HEK293 (cell line): ENCODE measurements at regions not wholly inside any gene's neighbourhood (a gene's known extent, or its start where the extent isn't known, plus 50 kb on each side); places are given as distances from the start of the nearest gene placed in this dataset.

Experiments
- CTCF ChIA-PET: fragments of 350-600 bp; formaldehyde crosslinking; extraction: SDS; loops from one replicate; lab custom pipeline; 2021; ENCODE audit warnings: antibody characterized with exemption; lab: Yijun Ruan, JAX
- POLR2A ChIA-PET: fragments of 300-600 bp; formaldehyde crosslinking; extraction: SDS; loops from one replicate; lab custom pipeline; 2020; ENCODE audit warnings: antibody characterized with exemption, inconsistent platforms; lab: Yijun Ruan, JAX
- H3K27ac ChIP-seq: fragments of 200-500 bp; sonication (Bioruptor generic); 2 replicates; pipeline ENCODE4 v1.5.1; 2014; ENCODE audit warnings: low read depth, low read length, control low read depth, inconsistent platforms; ENCODE audit errors: extremely low read depth
- H3K36me3 ChIP-seq, 2 experiments: fragments of 200-500 bp in 1 of 2; sonication (Bioruptor generic) in 1 of 2; 1 replicate in 1 of 2; 2 replicates in 1 of 2; pipeline ENCODE4 v1.5.1; 2014 to 2017; ENCODE audit warnings: inconsistent platforms in 2 of 2, low read length in 2 of 2; ENCODE audit not compliant: control insufficient read depth in 2 of 2, insufficient read depth in 1 of 2
- H3K4me1 ChIP-seq: fragments of 200-500 bp; sonication (Bioruptor generic); 2 replicates; pipeline ENCODE4 v1.5.1; 2014; ENCODE audit warnings: mild to moderate bottlenecking, low read length, inconsistent platforms; ENCODE audit not compliant: control insufficient read depth, insufficient read depth
- H3K4me3 ChIP-seq: 2 replicates; pipeline ENCODE4 v1.5.1; 2011; ENCODE audit warnings: low read depth, mild to moderate bottlenecking, control low read depth, low read length, moderate library complexity
- H3K9me3 ChIP-seq: fragments of 200-500 bp; sonication (Bioruptor generic); 2 replicates; pipeline ENCODE4 v1.5.1; 2014; ENCODE audit warnings: low read depth, low read length, inconsistent platforms; ENCODE audit not compliant: control insufficient read depth, insufficient read depth
- CTCF ChIP-seq: fragments of 450-650 bp; formaldehyde crosslinking; IDR thresholded peaks from 2 replicates; pipeline ENCODE4 v1.5.1; 2016; ENCODE audit warnings: missing biosample characterization, missing genetic modification characterization
- MZF1 ChIP-seq: fragments of 450-650 bp; formaldehyde crosslinking; IDR thresholded peaks from 2 replicates; pipeline ENCODE4 v1.5.1; 2017; ENCODE audit warnings: missing biosample characterization, missing genetic modification characterization, borderline replicate concordance
- OVOL3 ChIP-seq: fragments of 450-650 bp; formaldehyde crosslinking; IDR thresholded peaks from 2 replicates; pipeline ENCODE4 v1.5.1; 2016; ENCODE audit warnings: missing biosample characterization, missing genetic modification characterization
- PRDM1 ChIP-seq: fragments of 450-650 bp; formaldehyde crosslinking; IDR thresholded peaks from 2 replicates; pipeline ENCODE4; 2016; ENCODE audit warnings: missing biosample characterization, missing genetic modification characterization
- SALL2 ChIP-seq: fragments of 450-650 bp; formaldehyde crosslinking; IDR thresholded peaks from 2 replicates; pipeline ENCODE4 v1.5.0; 2017; ENCODE audit warnings: missing biosample characterization, mild to moderate bottlenecking, missing genetic modification characterization, borderline replicate concordance
- YY2 ChIP-seq: fragments of 450-650 bp; formaldehyde crosslinking; IDR thresholded peaks from 2 replicates; pipeline ENCODE4 v1.5.1; 2016; ENCODE audit warnings: missing biosample characterization, missing genetic modification characterization
- ZBTB21 ChIP-seq: fragments of 450-650 bp; formaldehyde crosslinking; IDR thresholded peaks from 2 replicates; pipeline ENCODE4 v1.5.1; 2017; ENCODE audit warnings: missing biosample characterization, missing genetic modification characterization
- ZFP3 ChIP-seq: fragments of 450-650 bp; formaldehyde crosslinking; IDR thresholded peaks from 2 replicates; pipeline ENCODE4 v1.5.1; 2016; ENCODE audit warnings: low read depth, missing biosample characterization, missing genetic modification characterization
- ZNF169 ChIP-seq: fragments of 450-650 bp; formaldehyde crosslinking; IDR thresholded peaks from 2 replicates; pipeline ENCODE4 v1.5.1; 2016; ENCODE audit warnings: missing biosample characterization, missing genetic modification characterization
- ZNF214 ChIP-seq: fragments of 450-650 bp; formaldehyde crosslinking; IDR thresholded peaks from 2 replicates; pipeline ENCODE4 v1.5.1; 2017; ENCODE audit warnings: missing biosample characterization, mild to moderate bottlenecking, missing genetic modification characterization, borderline replicate concordance
- ZNF23 ChIP-seq: fragments of 450-650 bp; formaldehyde crosslinking; IDR thresholded peaks from 2 replicates; pipeline ENCODE4 v1.5.1; 2016; ENCODE audit warnings: missing biosample characterization, missing genetic modification characterization, borderline replicate concordance
- ZNF302 ChIP-seq: fragments of 450-650 bp; formaldehyde crosslinking; IDR thresholded peaks from 2 replicates; pipeline ENCODE4 v1.5.1; 2016; ENCODE audit warnings: missing biosample characterization, missing genetic modification characterization, low read depth
- ZNF311 ChIP-seq: fragments of 450-650 bp; formaldehyde crosslinking; IDR thresholded peaks from 2 replicates; pipeline ENCODE4 v1.5.1; 2017; ENCODE audit warnings: missing biosample characterization, missing genetic modification characterization, borderline replicate concordance
- ZNF449 ChIP-seq: fragments of 450-650 bp; formaldehyde crosslinking; IDR thresholded peaks from 2 replicates; pipeline ENCODE4 v1.5.1; 2017; ENCODE audit warnings: missing biosample characterization, mild to moderate bottlenecking, missing genetic modification characterization, moderate library complexity
- ZNF510 ChIP-seq: fragments of 450-650 bp; formaldehyde crosslinking; IDR thresholded peaks from 2 replicates; pipeline ENCODE4 v1.5.1; 2018; ENCODE audit warnings: mild to moderate bottlenecking, missing genetic modification characterization, missing biosample characterization; ENCODE audit not compliant: insufficient replicate concordance
- ZNF521 ChIP-seq: fragments of 450-650 bp; formaldehyde crosslinking; IDR thresholded peaks from 2 replicates; pipeline ENCODE4 v1.5.1; 2017; ENCODE audit warnings: missing biosample characterization, mild to moderate bottlenecking, missing genetic modification characterization
- ZNF610 ChIP-seq: fragments of 450-650 bp; formaldehyde crosslinking; IDR thresholded peaks from 2 replicates; pipeline ENCODE4 v1.5.1; 2016; ENCODE audit warnings: missing biosample characterization, missing genetic modification characterization, borderline replicate concordance
- ZNF623 ChIP-seq: fragments of 450-650 bp; formaldehyde crosslinking; IDR thresholded peaks from 2 replicates; pipeline ENCODE4 v1.5.1; 2016; ENCODE audit warnings: missing biosample characterization, missing genetic modification characterization
- ZNF624 ChIP-seq: fragments of 450-650 bp; formaldehyde crosslinking; IDR thresholded peaks from 2 replicates; pipeline ENCODE4 v1.5.1; 2017; ENCODE audit warnings: missing biosample characterization, missing genetic modification characterization
- ZNF660 ChIP-seq: fragments of 450-650 bp; IDR thresholded peaks from 2 replicates; pipeline ENCODE4 v1.5.1; 2018; ENCODE audit warnings: missing biosample characterization, mild to moderate bottlenecking, missing genetic modification characterization
- ZNF677 ChIP-seq: fragments of 450-650 bp; IDR thresholded peaks from 2 replicates; pipeline ENCODE4 v1.5.0; 2018; ENCODE audit warnings: missing biosample characterization, mild to moderate bottlenecking, missing genetic modification characterization, moderate library complexity
- ZNF747 ChIP-seq: fragments of 450-650 bp; formaldehyde crosslinking; IDR thresholded peaks from 2 replicates; pipeline ENCODE4 v1.5.1; 2016; ENCODE audit warnings: missing biosample characterization, missing genetic modification characterization
- ZNF776 ChIP-seq: fragments of 450-650 bp; formaldehyde crosslinking; IDR thresholded peaks from 2 replicates; pipeline ENCODE4 v1.5.0; 2017; ENCODE audit warnings: missing biosample characterization, missing genetic modification characterization, borderline replicate concordance
- ZNF777 ChIP-seq: fragments of 450-650 bp; formaldehyde crosslinking; IDR thresholded peaks from 2 replicates; pipeline ENCODE4 v1.5.1; 2017; ENCODE audit warnings: missing biosample characterization, missing genetic modification characterization, borderline replicate concordance
- ZNF791 ChIP-seq: fragments of 450-650 bp; formaldehyde crosslinking; IDR thresholded peaks from 2 replicates; pipeline ENCODE4 v1.5.1; 2016; ENCODE audit warnings: missing biosample characterization, missing genetic modification characterization
- ZNF837 ChIP-seq: fragments of 450-650 bp; formaldehyde crosslinking; IDR thresholded peaks from 2 replicates; pipeline ENCODE4 v1.5.1; 2016; ENCODE audit warnings: missing biosample characterization, missing genetic modification characterization
- TF ChIP-seq, protein P1 (sequence below): fragments of 450-650 bp; formaldehyde crosslinking; IDR thresholded peaks from 2 replicates; pipeline ENCODE4 v1.5.1; 2017; ENCODE audit warnings: missing biosample characterization, missing genetic modification characterization
- TF ChIP-seq, protein P2 (sequence below): fragments of 450-650 bp; formaldehyde crosslinking; conservative IDR thresholded peaks from 2 replicates; pipeline ENCODE4 v1.5.1; 2016; ENCODE audit warnings: low read depth, missing biosample characterization, missing genetic modification characterization

DNA sequence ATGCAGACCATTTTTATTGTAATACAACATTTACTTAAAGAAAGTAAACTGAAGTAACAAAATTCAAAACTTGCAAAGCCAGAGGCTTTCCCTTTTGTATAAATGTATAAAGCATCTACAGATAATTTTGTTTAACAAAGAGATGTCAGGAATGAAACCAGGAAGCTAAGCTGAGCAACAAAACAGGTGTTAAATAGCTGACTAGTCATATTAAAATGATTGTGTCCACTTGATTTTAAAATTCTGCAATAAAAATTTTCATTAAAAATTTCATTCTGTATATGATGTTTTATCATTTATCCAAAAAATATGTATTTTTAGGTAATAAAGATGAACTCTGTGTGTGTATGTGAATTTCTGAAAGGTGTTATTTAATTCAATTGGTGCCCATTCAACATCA lies 72.0 kb upstream of the TRAM1L1 start:
- Histone ChIP-seq H3K27ac (no peak overlapping the region), H3K4me3 (no peak overlapping the region), H3K4me1 (no peaks in the 10 kb centered on the region), H3K36me3 (no peaks in the 10 kb centered on the region), H3K9me3 (no peaks in the 10 kb centered on the region)
- ChIA-PET POLR2A (no interaction called here), CTCF (no interaction called here)
- TF ChIP-seq MZF1 (tag by site-specific recombination) (no peak), CTCF (tag by site-specific recombination) (no peak), ZNF302 (no peak), ZNF776 (tag by site-specific recombination) (no peak), ZNF311 (tag by site-specific recombination) (no peak), SALL2 (tag by site-specific recombination) (no peak), YY2 (no peak), ZBTB21 (tag by site-specific recombination) (no peak), ZNF623 (no peak), ZNF610 (tag by site-specific recombination) (no peak), ZNF747 (tag by site-specific recombination) (no peak), ZNF510 (tag by site-specific recombination) (no peak), ZNF521 (tag by site-specific recombination) (no peak), ZNF214 (tag by site-specific recombination) (no peak)
- TF ChIP-seq, protein P1, sequence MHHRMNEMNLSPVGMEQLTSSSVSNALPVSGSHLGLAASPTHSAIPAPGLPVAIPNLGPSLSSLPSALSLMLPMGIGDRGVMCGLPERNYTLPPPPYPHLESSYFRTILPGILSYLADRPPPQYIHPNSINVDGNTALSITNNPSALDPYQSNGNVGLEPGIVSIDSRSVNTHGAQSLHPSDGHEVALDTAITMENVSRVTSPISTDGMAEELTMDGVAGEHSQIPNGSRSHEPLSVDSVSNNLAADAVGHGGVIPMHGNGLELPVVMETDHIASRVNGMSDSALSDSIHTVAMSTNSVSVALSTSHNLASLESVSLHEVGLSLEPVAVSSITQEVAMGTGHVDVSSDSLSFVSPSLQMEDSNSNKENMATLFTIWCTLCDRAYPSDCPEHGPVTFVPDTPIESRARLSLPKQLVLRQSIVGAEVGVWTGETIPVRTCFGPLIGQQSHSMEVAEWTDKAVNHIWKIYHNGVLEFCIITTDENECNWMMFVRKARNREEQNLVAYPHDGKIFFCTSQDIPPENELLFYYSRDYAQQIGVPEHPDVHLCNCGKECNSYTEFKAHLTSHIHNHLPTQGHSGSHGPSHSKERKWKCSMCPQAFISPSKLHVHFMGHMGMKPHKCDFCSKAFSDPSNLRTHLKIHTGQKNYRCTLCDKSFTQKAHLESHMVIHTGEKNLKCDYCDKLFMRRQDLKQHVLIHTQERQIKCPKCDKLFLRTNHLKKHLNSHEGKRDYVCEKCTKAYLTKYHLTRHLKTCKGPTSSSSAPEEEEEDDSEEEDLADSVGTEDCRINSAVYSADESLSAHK, result no peak

GRCh38 chr4:117162976-117163375 lies 77.6 kb upstream of the TRAM1L1 start:
- Histone ChIP-seq H3K9me3 (no peaks in the 10 kb centered on the region), H3K4me3 (no peak overlapping the region), H3K4me1 (no peaks in the 10 kb centered on the region), H3K27ac (no peak overlapping the region), H3K36me3 (no peaks in the 10 kb centered on the region)
- POLR2A ChIA-PET, result no interaction called here
- CTCF ChIA-PET, result no interaction called here
- TF ChIP-seq ZNF660 (tag by site-specific recombination) (no peak), ZFP3 (tag by site-specific recombination) (no peak), ZNF837 (tag by site-specific recombination) (no peak), ZNF624 (tag by site-specific recombination) (no peak), PRDM1 (tag by site-specific recombination) (no peak), ZNF449 (tag by site-specific recombination) (no peak), ZNF791 (tag by site-specific recombination) (no peak), ZNF169 (tag by site-specific recombination) (no peak), OVOL3 (tag by site-specific recombination) (no peak), ZNF23 (tag by site-specific recombination) (no peak), ZNF777 (no peak), ZNF214 (tag by site-specific recombination) (no peak), ZNF677 (tag by site-specific recombination) (no peak)
- TF ChIP-seq, protein P2, sequence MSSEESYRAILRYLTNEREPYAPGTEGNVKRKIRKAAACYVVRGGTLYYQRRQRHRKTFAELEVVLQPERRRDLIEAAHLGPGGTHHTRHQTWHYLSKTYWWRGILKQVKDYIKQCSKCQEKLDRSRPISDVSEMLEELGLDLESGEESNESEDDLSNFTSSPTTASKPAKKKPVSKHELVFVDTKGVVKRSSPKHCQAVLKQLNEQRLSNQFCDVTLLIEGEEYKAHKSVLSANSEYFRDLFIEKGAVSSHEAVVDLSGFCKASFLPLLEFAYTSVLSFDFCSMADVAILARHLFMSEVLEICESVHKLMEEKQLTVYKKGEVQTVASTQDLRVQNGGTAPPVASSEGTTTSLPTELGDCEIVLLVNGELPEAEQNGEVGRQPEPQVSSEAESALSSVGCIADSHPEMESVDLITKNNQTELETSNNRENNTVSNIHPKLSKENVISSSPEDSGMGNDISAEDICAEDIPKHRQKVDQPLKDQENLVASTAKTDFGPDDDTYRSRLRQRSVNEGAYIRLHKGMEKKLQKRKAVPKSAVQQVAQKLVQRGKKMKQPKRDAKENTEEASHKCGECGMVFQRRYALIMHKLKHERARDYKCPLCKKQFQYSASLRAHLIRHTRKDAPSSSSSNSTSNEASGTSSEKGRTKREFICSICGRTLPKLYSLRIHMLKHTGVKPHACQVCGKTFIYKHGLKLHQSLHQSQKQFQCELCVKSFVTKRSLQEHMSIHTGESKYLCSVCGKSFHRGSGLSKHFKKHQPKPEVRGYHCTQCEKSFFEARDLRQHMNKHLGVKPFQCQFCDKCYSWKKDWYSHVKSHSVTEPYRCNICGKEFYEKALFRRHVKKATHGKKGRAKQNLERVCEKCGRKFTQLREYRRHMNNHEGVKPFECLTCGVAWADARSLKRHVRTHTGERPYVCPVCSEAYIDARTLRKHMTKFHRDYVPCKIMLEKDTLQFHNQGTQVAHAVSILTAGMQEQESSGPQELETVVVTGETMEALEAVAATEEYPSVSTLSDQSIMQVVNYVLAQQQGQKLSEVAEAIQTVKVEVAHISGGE (tag by site-specific recombination), result no peak
